GM18505 (cell line): ENCODE measurements at regions not wholly inside any gene's neighbourhood (a gene's known extent, or its start where the extent isn't known, plus 50 kb on each side); places are given as distances from the start of the nearest gene placed in this dataset.

Experiments
- ATAC-seq: cut with Tn5 transposase; IDR thresholded peaks from one replicate; pipeline ENCODE4 v1.9.1; 2021; ENCODE audit not compliant: unreplicated experiment
- POLR2A ChIP-seq: IDR thresholded peaks from 4 replicates; pipeline ENCODE4 v1.6.1; 2011; ENCODE audit warnings: borderline replicate concordance; ENCODE audit not compliant: insufficient read depth, insufficient read length; ENCODE audit errors: extremely low read depth

DNA sequence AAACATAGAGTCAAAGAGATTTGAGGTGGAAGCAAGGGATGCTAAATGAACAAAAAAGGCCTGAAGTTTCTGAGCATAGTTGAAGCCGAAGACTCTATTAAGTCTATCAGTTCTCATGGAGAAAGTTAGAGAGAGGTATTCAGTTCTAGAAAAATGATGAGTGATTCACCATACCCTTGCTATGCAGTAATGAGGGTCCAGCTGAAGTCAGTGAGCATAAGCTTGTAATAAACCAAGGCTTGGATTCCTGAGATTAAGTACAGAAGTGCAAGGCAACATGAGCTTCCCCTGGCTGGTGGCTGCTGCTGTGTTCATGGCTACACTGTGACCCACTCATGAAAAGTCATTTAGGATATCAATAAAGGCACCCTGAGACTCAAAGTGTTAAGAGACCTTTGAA is 129.7 kb upstream of the MTAP start:
- no peak for TF ChIP-seq POLR2A

DNA sequence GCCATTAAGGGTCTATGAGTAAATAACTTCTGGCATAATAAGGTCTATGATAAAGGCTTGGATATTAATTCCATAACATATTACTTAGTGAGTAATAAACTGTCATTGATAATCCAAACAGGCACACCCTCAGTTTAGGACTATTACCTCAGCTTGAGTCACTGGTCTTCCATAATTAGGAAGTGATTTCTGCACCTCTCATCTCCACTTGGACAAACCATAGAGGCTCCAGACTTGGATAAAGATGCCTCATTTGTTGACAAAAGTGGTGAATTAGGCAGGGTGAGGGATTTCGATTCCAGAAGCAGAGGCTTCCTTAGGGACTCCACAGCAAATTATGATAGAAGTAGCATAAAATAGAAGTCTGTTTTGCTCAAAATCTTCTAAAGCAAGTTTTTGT is 127.5 kb upstream of the MTAP start:
- no peak for TF ChIP-seq POLR2A

More for the DNA sequence above, 129.7 kb upstream of the MTAP start:
- no peak for ATAC-seq

DNA sequence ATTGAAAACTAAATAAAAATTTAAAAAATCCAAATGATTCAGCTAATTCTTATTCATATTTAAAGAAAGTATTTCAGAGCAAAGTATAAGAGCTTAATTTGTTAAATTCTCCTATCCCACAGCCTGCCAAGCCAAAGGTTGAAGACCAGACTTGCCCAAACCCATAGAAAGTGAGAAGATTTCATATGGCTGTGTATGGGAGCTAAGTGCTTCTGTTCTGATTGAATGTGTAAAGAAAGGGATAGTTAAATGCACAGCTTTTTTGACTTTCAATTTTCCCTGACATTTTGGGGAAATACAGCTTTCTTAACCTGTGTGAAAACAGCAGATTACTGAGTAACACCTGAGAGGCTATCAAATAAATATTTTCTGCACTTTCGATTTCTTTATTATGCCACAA is 125.0 kb upstream of the MTAP start:
- TF ChIP-seq POLR2A, result no peak
- ATAC-seq, result no peak

More for the DNA sequence above, 127.5 kb upstream of the MTAP start:
- ATAC-seq, result no peak

DNA sequence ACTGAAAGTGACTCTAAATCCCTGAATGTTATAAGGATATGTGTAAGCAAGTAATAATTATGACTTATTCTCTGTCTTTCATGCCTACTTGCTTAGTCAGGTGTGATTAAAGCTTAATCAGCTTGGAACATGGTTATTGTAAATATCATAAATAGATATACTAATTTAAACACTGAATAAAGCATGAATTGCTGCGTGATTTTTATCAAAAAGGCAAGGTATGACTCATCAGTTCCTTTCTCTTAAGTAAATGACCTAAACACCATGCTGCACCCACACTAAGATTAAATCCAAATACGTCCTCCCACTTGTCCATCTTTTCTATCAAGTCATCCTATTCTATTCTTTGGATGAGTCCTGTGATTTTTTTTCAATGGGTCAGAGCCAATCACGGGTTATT is 124.6 kb upstream of the MTAP start:
- no peak for TF ChIP-seq POLR2A
- no peak for ATAC-seq

DNA sequence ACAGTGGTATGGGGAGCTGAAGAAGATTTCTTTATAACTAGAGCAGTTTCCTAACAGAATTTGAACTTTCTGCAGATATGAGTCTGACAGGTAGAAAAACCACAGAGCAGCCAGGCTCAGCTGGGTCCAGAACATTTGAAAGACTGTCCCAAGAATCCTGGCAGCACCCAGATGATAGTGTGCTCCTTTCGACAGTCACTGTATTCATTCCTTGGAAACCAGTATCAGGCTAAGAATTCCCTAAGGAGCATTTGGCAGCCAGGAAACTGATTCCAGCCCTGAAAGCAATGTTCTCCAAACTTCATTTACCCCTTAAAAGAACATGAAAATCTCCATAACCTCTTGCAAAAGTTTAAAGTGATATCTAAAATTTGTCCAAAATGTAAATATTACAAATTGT is 123.0 kb upstream of the MTAP start:
- ATAC-seq, result no peak
- TF ChIP-seq POLR2A, result no peak

DNA sequence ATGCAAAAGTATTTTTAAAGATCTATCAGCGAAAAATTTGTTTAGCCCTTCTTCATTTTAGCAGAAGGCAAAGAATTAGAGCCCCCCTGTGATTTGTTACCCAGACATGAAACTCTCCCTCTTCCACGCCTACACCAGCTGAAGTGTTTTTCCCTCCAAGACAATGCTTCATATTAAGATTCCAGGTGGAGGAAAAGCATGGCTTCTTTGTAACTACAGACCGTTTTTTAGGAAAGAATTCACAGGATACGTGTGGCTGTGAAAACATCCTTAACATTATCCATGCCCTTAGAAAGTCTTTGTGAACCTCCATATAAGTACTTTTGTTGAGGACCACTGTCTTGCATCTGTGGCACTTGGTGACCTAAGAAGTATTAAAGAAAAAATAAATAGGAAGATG is 121.8 kb upstream of the MTAP start:
- no peak for TF ChIP-seq POLR2A
- ATAC-seq, result no peak

DNA sequence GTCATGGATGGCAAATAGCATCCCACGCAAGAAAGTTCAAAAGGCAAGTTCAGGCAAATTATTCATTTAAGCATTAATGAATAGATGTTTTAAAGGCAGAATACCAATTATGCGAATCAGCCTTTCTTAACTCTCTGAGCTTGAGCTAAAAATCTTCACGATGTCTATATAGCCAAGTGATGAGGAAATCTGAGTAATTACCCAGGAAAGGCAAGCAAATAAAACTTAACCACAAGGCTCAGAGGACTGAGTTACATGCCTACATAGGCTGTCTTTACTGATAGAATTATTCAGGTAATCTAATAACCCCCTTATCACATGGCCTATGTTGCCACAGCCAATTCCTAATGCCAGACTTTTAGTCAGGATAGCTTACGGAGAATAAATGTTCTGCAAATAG is 120.8 kb upstream of the MTAP start:
- TF ChIP-seq POLR2A, result no peak
- ATAC-seq, result no peak

DNA sequence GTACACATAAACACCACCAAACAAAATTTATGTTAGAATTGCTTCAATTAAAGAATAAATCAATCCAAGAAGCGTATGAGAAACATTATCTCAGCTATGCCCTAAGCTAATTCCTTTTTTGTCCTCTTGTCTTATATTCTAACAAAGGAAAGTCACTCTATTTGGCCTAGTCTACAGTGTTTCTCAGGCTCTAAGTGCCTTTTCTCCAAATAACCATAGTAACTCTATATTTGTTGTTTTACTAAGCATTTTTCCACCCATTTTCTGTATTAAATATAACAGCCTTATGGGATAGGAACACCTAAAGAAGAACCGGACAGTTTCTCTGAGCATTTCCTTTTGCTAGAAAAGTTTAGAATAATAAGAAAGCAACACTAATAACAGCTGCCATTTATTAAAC is 120.1 kb upstream of the MTAP start:
- no peak for ATAC-seq
- no peak for TF ChIP-seq POLR2A

DNA sequence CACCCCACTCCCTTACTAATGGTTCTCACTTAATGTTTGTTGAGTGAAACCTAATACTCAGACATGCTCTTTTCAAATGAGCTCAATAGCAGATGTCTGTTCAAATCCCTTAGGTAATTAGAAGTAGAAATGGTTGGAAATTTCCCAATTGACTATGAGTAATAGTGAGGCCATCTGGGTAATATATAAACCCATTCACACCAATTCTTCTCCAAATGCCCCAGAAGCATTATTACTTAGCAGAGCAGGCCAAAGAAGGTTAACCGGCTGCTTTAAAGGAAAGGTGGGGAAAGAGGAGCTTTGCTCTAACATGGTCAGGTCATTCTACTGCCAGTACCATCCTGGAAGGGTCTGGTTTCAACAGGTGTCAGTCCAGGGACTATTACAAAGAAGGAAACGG is 119.5 kb upstream of the MTAP start:
- ATAC-seq, result no peak
- no peak for TF ChIP-seq POLR2A

DNA sequence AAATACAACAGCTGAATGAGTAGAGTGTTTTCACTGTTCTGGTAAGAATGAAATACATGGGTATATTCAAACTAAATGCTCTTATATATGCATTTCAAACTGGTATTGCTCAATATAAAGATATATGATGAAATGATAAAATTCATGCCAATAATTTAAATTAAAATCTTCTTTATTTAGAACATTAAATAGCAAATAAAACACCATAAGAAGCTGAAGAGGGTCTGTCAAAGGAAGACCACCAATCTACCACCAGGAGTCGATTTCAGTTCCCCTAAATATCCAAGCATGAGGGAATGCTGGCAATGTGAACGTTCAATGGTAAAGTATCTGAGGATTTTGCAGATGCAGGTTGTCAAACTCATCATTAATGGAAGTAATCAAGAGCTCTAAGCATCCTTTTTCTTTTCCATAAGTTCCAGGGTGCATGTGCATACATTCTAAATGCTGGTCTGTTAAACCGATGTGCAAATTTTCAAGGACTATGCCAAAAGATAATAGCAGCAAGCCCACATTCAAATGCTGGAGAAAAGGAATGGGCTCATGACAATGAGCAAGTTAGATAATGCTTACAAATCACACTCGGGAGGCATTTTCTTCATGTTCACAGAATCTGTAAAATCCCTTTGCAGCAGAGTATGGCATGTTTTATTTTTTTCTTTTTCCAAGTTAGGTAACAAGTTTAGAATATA is 118.8 kb upstream of the MTAP start:
- no peak for TF ChIP-seq POLR2A
- no peak for ATAC-seq

DNA sequence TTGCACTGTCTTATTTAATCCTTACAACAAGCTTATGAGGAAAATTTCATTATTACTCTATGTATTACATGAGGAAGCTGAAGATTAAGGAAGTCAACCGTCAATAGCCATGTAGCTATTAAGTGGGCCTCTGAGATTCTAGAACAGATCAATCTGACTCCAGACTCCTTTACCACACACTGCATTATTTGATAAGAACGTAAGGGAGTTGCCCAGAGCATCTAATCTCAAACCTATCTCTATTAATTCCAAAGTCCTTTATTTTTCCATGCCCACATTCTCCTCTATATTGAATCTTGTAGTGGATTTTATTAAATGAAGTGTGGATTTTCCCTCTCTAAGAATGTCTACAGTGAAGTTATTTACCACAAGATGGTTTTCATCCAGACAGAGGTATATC is 118.2 kb upstream of the MTAP start:
- no peak for ATAC-seq

DNA sequence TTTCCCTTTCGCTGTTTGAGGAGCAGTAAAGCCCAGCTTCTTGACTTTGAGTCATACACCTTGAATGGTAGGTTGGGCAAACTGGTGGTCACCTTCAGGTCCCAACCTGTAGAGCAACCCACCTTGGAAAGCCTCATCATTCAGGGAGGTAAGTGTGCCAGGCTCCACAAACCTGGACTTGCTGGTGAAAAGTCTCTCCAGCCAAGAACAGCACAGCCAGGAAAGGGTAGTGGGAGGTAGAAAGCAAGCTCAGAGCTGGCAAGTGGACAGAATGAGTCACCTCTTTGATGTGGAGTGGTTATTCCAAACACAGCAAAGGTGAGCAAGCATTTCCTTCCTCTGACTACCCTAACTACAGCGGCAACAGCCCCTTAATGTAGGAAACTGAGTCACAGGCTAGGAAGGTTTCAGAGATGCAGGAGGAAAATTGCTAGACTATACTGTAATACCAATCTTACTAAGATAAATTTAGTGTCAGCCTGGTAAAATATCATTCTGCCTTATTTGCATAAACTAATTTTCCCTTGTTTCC is 117.5 kb upstream of the MTAP start:
- ATAC-seq, result no peak

More for the DNA sequence above, 118.2 kb upstream of the MTAP start:
- TF ChIP-seq POLR2A, result no peak

DNA sequence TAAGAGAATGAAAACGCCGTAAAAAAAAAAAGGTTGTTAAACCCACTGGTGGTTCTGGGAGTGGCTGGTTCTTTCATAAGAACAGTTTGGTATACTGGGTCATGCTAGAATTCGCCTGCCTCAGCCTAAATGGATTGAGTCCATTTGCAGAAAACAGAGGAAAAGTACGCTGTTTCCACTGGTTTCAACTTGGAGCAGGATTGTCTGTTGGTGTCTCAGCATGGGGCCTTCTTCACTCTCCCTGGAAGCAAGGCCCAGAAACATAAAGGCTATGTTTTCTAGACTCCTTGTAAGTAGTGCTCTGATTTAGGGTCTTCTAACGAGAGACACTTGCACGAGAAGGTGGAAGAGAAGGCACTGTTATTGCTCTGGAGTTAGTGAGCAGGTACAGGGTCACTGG is 116.9 kb upstream of the MTAP start:
- TF ChIP-seq POLR2A, result no peak
- ATAC-seq, result no peak

More for the DNA sequence above, 117.5 kb upstream of the MTAP start:
- no peak for TF ChIP-seq POLR2A

DNA sequence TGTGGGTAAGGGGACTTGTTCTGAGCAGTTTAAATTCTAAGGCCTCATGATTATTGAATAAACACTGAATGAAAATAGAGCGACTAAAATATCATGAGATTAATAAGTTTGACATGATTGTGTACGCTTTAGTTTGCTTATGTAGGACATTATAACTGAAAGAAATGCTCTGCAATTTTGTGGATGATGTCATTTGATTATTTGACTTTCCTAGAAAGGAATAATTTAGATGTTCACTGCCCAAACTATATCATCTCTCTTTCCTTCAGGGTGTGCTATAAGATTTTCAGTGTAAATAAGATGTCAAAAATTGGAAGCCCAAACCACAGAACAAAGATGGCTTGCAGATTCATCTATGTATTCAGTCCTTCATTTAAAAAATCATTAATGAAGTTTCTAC is 115.7 kb upstream of the MTAP start:
- no peak for ATAC-seq
- no peak for TF ChIP-seq POLR2A

DNA sequence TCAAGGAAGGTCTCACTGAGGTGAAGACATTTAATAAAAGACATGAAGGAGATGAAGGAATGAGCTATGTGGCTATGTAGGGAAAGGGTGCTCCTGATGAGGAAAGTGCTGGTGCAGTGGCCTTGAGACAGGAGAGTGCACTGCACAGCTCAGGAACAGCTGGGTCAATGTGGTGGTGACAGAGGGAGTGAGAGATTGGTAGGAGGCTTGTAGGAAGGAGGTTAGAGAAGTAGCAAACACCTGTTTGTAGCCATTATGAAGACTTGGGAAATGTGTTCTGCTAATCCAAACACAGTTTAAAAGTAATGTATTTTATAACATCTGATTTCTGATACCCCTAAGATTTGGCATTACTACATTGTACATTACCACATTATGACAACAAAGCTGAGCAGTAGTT is 115.1 kb upstream of the MTAP start:
- no peak for TF ChIP-seq POLR2A
- ATAC-seq, result no peak

DNA sequence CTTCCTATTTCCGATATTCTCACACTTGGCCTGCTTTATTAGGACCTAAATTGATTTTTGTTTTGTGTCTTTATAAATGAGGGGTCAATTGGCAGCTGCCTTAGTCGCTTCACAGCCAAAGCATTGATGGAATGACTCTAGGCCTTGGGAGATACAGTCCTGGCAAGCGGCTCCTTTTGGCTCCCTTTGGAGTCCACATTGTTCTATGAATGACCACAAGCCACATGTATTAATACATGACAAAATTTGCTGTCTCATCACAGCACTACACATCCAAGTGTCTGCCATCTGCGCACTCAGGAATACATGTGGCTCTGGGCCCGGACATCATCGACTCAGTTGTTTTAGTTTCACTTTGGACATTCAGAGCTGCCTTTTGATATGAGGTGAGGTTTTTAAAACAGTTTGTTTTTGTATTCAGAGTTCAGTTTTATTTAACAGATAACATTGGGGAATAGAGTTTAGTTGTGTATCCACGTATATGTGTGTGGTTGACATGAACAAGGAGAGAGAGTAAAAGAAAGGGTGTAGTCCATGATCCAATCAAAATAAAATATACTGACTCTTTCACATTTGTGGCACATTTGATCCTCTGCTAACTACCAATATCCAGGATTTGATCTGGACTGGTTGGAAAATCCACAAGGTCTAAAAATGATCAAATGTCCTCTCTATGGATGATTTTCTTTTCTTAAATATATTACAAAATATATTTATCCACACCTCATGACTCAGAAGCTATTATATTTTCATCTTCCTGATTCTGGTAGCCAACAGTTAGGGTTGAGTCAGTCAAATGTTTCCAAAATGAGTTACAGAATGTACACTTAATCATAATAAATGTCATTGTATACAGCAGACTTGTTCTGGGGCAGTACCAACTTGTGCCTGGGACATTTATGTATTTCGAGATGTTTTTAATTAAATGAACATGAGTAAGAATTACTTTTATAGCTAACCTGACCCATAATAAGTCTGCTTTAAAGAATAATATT is 114.0 kb upstream of the MTAP start:
- no peak for TF ChIP-seq POLR2A
- no peak for ATAC-seq
